SK-N-MC (cell line): ENCODE measurements at regions not wholly inside any gene's neighbourhood (a gene's known extent, or its start where the extent isn't known, plus 50 kb on each side); places are given as distances from the start of the nearest gene placed in this dataset.

Experiments
- EZH2 ChIP-seq: fragments of 200-600 bp; sonication (generic); IDR thresholded peaks from one replicate; pipeline ENCODE4 v1.6.1; 2017; ENCODE audit warnings: antibody characterized with exemption
- POLR2AphosphoS5 ChIP-seq: IDR thresholded peaks from 2 replicates; pipeline ENCODE4 v1.6.1; 2012; ENCODE audit warnings: mild to moderate bottlenecking, low read depth, low read length, borderline replicate concordance

DNA sequence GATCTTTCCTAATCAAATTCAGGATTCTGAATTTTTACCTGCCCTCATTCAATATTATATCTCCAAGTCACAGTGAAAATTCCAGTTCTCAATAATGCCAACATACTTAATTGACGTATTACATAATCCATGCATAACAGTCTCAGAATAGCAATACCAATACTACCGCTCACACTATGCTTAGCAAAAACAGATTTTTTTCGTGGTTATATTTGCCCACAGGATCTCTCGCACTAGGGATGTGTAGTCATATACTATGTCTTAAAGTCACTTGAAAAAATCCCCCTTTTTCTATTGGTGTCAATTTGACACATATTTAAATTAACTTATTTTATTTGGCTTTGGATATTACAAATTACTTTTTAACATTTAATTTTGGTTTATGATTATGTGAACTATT is 323.1 kb upstream of the SLC35B3 start:
- TF ChIP-seq EZH2 (no peak), POLR2AphosphoS5 (no peak)
